C4-2B (cell line): ENCODE measurements at regions not wholly inside any gene's neighbourhood (a gene's known extent, or its start where the extent isn't known, plus 50 kb on each side); places are given as distances from the start of the nearest gene placed in this dataset.
"Not testable (repeated sequence)": the region's sequence is repeated elsewhere in the genome, so short reads cannot be mapped to it uniquely, and the experiment has no call there.

Experiments
- H3K27ac ChIP-seq: fragments of 450-650 bp; 2 replicates; pipeline ENCODE4 v1.5.1; 2017
- CTCF ChIP-seq: fragments of 450-650 bp; conservative IDR thresholded peaks from 2 replicates; pipeline ENCODE4 v1.5.1; 2017; ENCODE audit warnings: mild to moderate bottlenecking
- ZFX ChIP-seq: fragments of 450-650 bp; IDR thresholded peaks from 2 replicates; pipeline ENCODE4 v1.6.1; 2017

- no peak for TF ChIP-seq CTCF
- TF ChIP-seq ZFX, result no peak
- H3K27ac ChIP-seq, result no peak overlapping the region
These were observed 92.3 kb upstream of the TRHDE start for GRCh38 chr12:72179841-72180240.

- not testable (repeated sequence) for H3K27ac ChIP-seq
These were observed 87.1 kb upstream of the TRHDE start for GRCh38 chr12:72184971-72185533.

GRCh38 chr12:72189266-72189665 lies 82.9 kb upstream of the TRHDE start:
- no peak for TF ChIP-seq ZFX
- no peak for TF ChIP-seq CTCF
- H3K27ac ChIP-seq, result no peak overlapping the region

GRCh38 chr12:72191761-72192160 lies 80.4 kb upstream of the TRHDE start:
- TF ChIP-seq CTCF, result no peak
- TF ChIP-seq ZFX, result no peak
- no peak overlapping the region for H3K27ac ChIP-seq

GRCh38 chr12:72197790-72198189 lies 74.4 kb upstream of the TRHDE start:
- no peak overlapping the region for H3K27ac ChIP-seq
- TF ChIP-seq CTCF (no peak), ZFX (no peak)

DNA sequence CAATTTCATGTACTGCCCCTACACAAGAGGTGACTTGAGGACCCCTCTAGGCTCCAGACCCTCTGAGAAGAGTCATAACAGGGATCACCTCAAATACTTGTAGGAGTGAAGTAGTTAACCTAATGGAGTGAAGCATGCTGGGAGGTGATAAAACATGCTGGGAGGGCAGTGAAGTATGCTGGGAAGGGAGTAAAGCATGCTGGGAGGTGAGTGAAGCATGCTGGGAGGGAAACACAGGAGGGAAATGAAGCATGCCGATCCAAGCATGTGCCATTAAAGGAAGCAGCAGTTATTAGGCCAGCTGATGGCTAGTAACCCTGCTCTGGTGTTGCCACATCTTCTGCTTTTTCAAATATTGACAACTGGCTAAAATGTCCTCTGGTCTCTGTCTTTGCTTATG lies 70.7 kb upstream of the TRHDE start:
- TF ChIP-seq CTCF (no peak), ZFX (no peak)
- no peak overlapping the region for H3K27ac ChIP-seq

GRCh38 chr12:72203764-72204335 lies 68.3 kb upstream of the TRHDE start:
- no peak for TF ChIP-seq ZFX
- TF ChIP-seq CTCF, result no peak
- no peak overlapping the region for H3K27ac ChIP-seq

- no peak for TF ChIP-seq ZFX
- no peak for TF ChIP-seq CTCF
- H3K27ac ChIP-seq, result no peak overlapping the region
These were observed 65.1 kb upstream of the TRHDE start for GRCh38 chr12:72207079-72207478.
